ENCODE measurements at regions not wholly inside any gene's neighbourhood (a gene's known extent, or its start where the extent isn't known, plus 50 kb on each side); places are given as distances from the start of the nearest gene placed in this dataset.
A peak's percentile ranks its signal among the peaks of the same experiment; 100 is the strongest.

- peaks cover 0 to 60% (median 13%) of the 10 kb centered on the region in 4 donors for H3K27me3 ChIP-seq
- intact Hi-C loops (cut with DNase I), result no loop called here
Observed at GRCh38 chr2:172234716-172235691, 132.3 kb upstream of the DLX2 start.

GRCh38 chr2:172239944-172240590 is 137.4 kb upstream of the DLX2 start:
- Histone ChIP-seq H3K36me3 (no peaks in the 10 kb centered on the region), H3K9me3 (no peaks in the 10 kb centered on the region), H3K4me3 (no peak overlapping the region), H3K4me1 (peaks cover 6 to 9% (median 7%) of the 10 kb centered on the region in 4 donors), H3K27ac (replicated peaks in 1 of 4) (no peak overlapping the region), H3K27me3 (peaks cover 0 to 41% (median 7%) of the 10 kb centered on the region in 4 donors)
- WGBS, result 81% methylated on average over 8 of the region's 8 CpGs
- intact Hi-C loops (cut with DNase I), result no loop called here
- no peak for DNase-seq (ENCODE audit: extremely low spot score)
- TF ChIP-seq EP300 (IDR thresholded peaks at IDR 0.05), result no peak
- TF ChIP-seq POLR2A (IDR thresholded peaks at IDR 0.05; ENCODE audit: low read depth), result no peak
- TF ChIP-seq POLR2AphosphoS5 (IDR thresholded peaks at IDR 0.05), result no peak
- TF ChIP-seq, protein P1, sequence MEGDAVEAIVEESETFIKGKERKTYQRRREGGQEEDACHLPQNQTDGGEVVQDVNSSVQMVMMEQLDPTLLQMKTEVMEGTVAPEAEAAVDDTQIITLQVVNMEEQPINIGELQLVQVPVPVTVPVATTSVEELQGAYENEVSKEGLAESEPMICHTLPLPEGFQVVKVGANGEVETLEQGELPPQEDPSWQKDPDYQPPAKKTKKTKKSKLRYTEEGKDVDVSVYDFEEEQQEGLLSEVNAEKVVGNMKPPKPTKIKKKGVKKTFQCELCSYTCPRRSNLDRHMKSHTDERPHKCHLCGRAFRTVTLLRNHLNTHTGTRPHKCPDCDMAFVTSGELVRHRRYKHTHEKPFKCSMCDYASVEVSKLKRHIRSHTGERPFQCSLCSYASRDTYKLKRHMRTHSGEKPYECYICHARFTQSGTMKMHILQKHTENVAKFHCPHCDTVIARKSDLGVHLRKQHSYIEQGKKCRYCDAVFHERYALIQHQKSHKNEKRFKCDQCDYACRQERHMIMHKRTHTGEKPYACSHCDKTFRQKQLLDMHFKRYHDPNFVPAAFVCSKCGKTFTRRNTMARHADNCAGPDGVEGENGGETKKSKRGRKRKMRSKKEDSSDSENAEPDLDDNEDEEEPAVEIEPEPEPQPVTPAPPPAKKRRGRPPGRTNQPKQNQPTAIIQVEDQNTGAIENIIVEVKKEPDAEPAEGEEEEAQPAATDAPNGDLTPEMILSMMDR (IDR thresholded peaks at IDR 0.05), result no peak

More at GRCh38 chr2:172234716-172235691, 132.3 kb upstream of the DLX2 start:
- Histone ChIP-seq H3K27ac (replicated peaks in 1 of 4) (peak overlapping the region in 1 of 4 donors; percentile 37), H3K4me1 (peaks cover 18 to 26% (median 20%) of the 10 kb centered on the region in 4 donors), H3K4me3 (peak overlapping the region; percentile 38 to 48 (median 47)), H3K36me3 (no peaks in the 10 kb centered on the region), H3K9me3 (no peaks in the 10 kb centered on the region)
- DNase-seq (ENCODE audit: extremely low spot score), result no peak
- TF ChIP-seq POLR2A (IDR thresholded peaks at IDR 0.05; ENCODE audit: low read depth) (no peak), POLR2AphosphoS5 (IDR thresholded peaks at IDR 0.05) (no peak), EP300 (IDR thresholded peaks at IDR 0.05) (no peak)
- TF ChIP-seq, protein P1 (IDR thresholded peaks at IDR 0.05), result no peak
- 10% methylated on average over 47 of the region's 65 CpGs for whole genome bisulfite sequencing

- TF ChIP-seq POLR2AphosphoS5 (IDR thresholded peaks at IDR 0.05) (no peak), EP300 (IDR thresholded peaks at IDR 0.05) (no peak), POLR2A (IDR thresholded peaks at IDR 0.05; ENCODE audit: low read depth) (no peak)
- TF ChIP-seq, protein P1 (IDR thresholded peaks at IDR 0.05), result no peak
- WGBS, result 78% methylated on average over 3 of the region's 3 CpGs
- H3K36me3 ChIP-seq, result no peaks in the 10 kb centered on the region
- H3K27me3 ChIP-seq, result peaks cover 0 to 29% (median 3%) of the 10 kb centered on the region in 4 donors
- H3K4me1 ChIP-seq, result no peaks in the 10 kb centered on the region
- intact Hi-C loops (cut with DNase I), result no loop called here
- no peak overlapping the region for H3K27ac ChIP-seq (replicated peaks in 1 of 4)
- no peak overlapping the region for H3K4me3 ChIP-seq
- no peaks in the 10 kb centered on the region for H3K9me3 ChIP-seq
- no peak for DNase-seq (ENCODE audit: extremely low spot score)
Observed at GRCh38 chr2:172241222-172241621, 138.5 kb upstream of the DLX2 start.

GRCh38 chr2:172242471-172242870 is 139.8 kb upstream of the DLX2 start:
- 89% methylated on average over 1 of the region's 1 CpG for WGBS
- H3K9me3 ChIP-seq, result no peaks in the 10 kb centered on the region
- peaks cover 0 to 17% (median 0%) of the 10 kb centered on the region in 4 donors for H3K27me3 ChIP-seq
- H3K36me3 ChIP-seq, result no peaks in the 10 kb centered on the region
- no peak for TF ChIP-seq EP300 (IDR thresholded peaks at IDR 0.05)
- TF ChIP-seq, protein P1 (IDR thresholded peaks at IDR 0.05), result no peak
- TF ChIP-seq POLR2A (IDR thresholded peaks at IDR 0.05; ENCODE audit: low read depth), result no peak
- DNase-seq (ENCODE audit: extremely low spot score), result no peak
- H3K27ac ChIP-seq (replicated peaks in 1 of 4), result no peak overlapping the region
- H3K4me3 ChIP-seq, result no peak overlapping the region
- no peaks in the 10 kb centered on the region for H3K4me1 ChIP-seq
- intact Hi-C loops (cut with DNase I), result no loop called here
